NB4 (cell line): ENCODE measurements at regions not wholly inside any gene's neighbourhood (a gene's known extent, or its start where the extent isn't known, plus 50 kb on each side); places are given as distances from the start of the nearest gene placed in this dataset.
"Not testable (repeated sequence)": the region's sequence is repeated elsewhere in the genome, so short reads cannot be mapped to it uniquely, and the experiment has no call there.

ENCODE experiments used
- CTCF ChIP-seq: IDR thresholded peaks from one replicate; pipeline ENCODE4 v1.5.1; 2012; ENCODE audit warnings: low read depth, low read length
- POLR2A ChIP-seq: IDR thresholded peaks from 2 replicates; pipeline ENCODE4 v1.6.1; 2011; ENCODE audit warnings: mild to moderate bottlenecking; ENCODE audit not compliant: insufficient read length; ENCODE audit errors: extremely low read depth

- not testable (repeated sequence) for TF ChIP-seq CTCF, POLR2A
These were observed 116.0 kb downstream of the PMAIP1 start for GRCh38 chr18:60015826-60016225.
